B cell (primary cell): ENCODE measurements at regions not wholly inside any gene's neighbourhood (a gene's known extent, or its start where the extent isn't known, plus 50 kb on each side); places are given as distances from the start of the nearest gene placed in this dataset.

Experiments
- ATAC-seq: fragments of 200-7000 bp; cut with Tn5 transposase; one replicate; pipeline ENCODE4 v1.10.0; 2021; ENCODE audit warnings: low read depth, mild to moderate bottlenecking, moderate number of reproducible peaks, moderate library complexity
- CTCF ChIA-PET: fragments of 350-600 bp; sonication (Branson Sonifier 250); formaldehyde crosslinking; loops from one replicate; lab custom pipeline; 2021; ENCODE audit warnings: antibody characterized with exemption, inconsistent platforms; lab: Charles Lee
- POLR2A ChIA-PET: fragments of 350-600 bp; sonication (Branson Sonifier 250); formaldehyde crosslinking; loops from one replicate; lab custom pipeline; 2021; ENCODE audit warnings: antibody characterized with exemption; lab: Charles Lee
- DNase-seq: peaks from one replicate; pipeline ENCODE4 v3.0.0; 2013
- H2AFZ ChIP-seq: 2 replicates; pipeline ENCODE4 v1.6.1; 2012; ENCODE audit warnings: mild to moderate bottlenecking, low read depth, low read length; ENCODE audit not compliant: insufficient read depth, poor library complexity, severe bottlenecking
- H3K27ac ChIP-seq, 2 donors: 1 replicate in 1 of 2; 2 replicates in 1 of 2; pipeline ENCODE4 v1.5.1; 2012 to 2013; ENCODE audit warnings: low read length in 2 of 2, mild to moderate bottlenecking in 2 of 2, moderate library complexity in 1 of 2
- H3K27me3 ChIP-seq, 4 experiments: fragments of 200-600 bp in 1 of 4; sonication (generic) in 1 of 4; replicated peaks in 1 of 4; 1 replicate in 2 of 4; 2 replicates in 2 of 4; pipeline versions ENCODE4 v1.6.1 to v1.7.0; 2013 to 2016; ENCODE audit warnings: low read length in 3 of 4, mild to moderate bottlenecking in 2 of 4, mixed read lengths in 1 of 4, moderate library complexity in 1 of 4; ENCODE audit not compliant: insufficient read depth in 4 of 4, control insufficient read depth in 3 of 4; ENCODE audit errors: control extremely low read depth in 1 of 4
- H3K36me3 ChIP-seq, 2 experiments: replicated peaks in 1 of 2; 1 replicate in 1 of 2; 2 replicates in 1 of 2; pipeline versions ENCODE4 v1.6.1 to v1.7.1; 2013; ENCODE audit warnings: low read length in 1 of 2; ENCODE audit not compliant: insufficient read depth in 2 of 2, control insufficient read depth in 1 of 2; ENCODE audit errors: control extremely low read depth in 1 of 2, extremely low read depth in 1 of 2
- H3K4me1 ChIP-seq, 2 donors: fragments of 200-600 bp in 1 of 2; sonication (generic) in 1 of 2; 1 replicate in 1 of 2; 2 replicates in 1 of 2; pipeline versions ENCODE4 v1.5.1 to v1.6.1; 2013 to 2017; ENCODE audit warnings: low read length in 2 of 2; ENCODE audit not compliant: control insufficient read depth in 2 of 2, insufficient read depth in 2 of 2
- H3K4me2 ChIP-seq: replicated peaks from 2 replicates; pipeline ENCODE3; 2012; ENCODE audit warnings: mild to moderate bottlenecking, low read depth, low read length; ENCODE audit not compliant: poor library complexity, severe bottlenecking
- H3K4me3 ChIP-seq, 5 experiments: fragments of 200-600 bp in 1 of 5; sonication (generic) in 1 of 5; 1 replicate in 3 of 5; 2 replicates in 2 of 5; pipeline versions ENCODE4 v1.5.1 to v1.7.0; 2011 to 2016; ENCODE audit warnings: low read length in 4 of 5, mild to moderate bottlenecking in 4 of 5, low read depth in 2 of 5, control low read depth in 1 of 5, moderate library complexity in 1 of 5; ENCODE audit not compliant: insufficient read depth in 1 of 5; ENCODE audit errors: control extremely low read depth in 1 of 5, extremely low read depth in 1 of 5
- H3K79me2 ChIP-seq: fragments of 200-600 bp; sonication (generic); one replicate; pipeline ENCODE4 v1.6.0; 2016; ENCODE audit warnings: low read length; ENCODE audit not compliant: control insufficient read depth, insufficient read depth
- H3K9ac ChIP-seq: fragments of 200-600 bp; sonication (generic); 2 replicates; pipeline ENCODE4 v1.6.1; 2017; ENCODE audit warnings: mild to moderate bottlenecking, low read length, moderate library complexity
- H3K9me3 ChIP-seq, 3 donors: one replicate each; pipeline versions ENCODE4 v1.6.1 to v1.7.1; 2013; ENCODE audit warnings: low read length in 2 of 3; ENCODE audit not compliant: control insufficient read depth in 2 of 3, insufficient read depth in 1 of 3; ENCODE audit errors: control extremely low read depth in 1 of 3
- H4K20me1 ChIP-seq: 2 replicates; pipeline ENCODE4 v1.6.0; 2012; ENCODE audit warnings: mild to moderate bottlenecking, low read length; ENCODE audit not compliant: insufficient read depth, control insufficient read depth, poor library complexity, severe bottlenecking
- H3K27ac Mint-ChIP-seq: one replicate; pipeline ENCODE4 v1.8.0; 2021; ENCODE audit warnings: mixed read lengths
- H3K27me3 Mint-ChIP-seq: one replicate; pipeline ENCODE4 v1.8.0; 2021; ENCODE audit warnings: mixed read lengths
- H3K4me1 Mint-ChIP-seq: one replicate; pipeline ENCODE4 v1.8.0; 2021; ENCODE audit warnings: mixed read lengths
- H3K4me3 Mint-ChIP-seq: one replicate; pipeline ENCODE4 v1.8.0; 2021; ENCODE audit warnings: mixed read lengths
- H3K9me3 Mint-ChIP-seq: one replicate; pipeline ENCODE4 v1.8.0; 2022; ENCODE audit warnings: mixed read lengths; ENCODE audit not compliant: insufficient read depth
- EZH2 ChIP-seq: IDR thresholded peaks from 2 replicates; pipeline ENCODE4 v1.6.1; 2012; ENCODE audit warnings: borderline replicate concordance, low read depth, mild to moderate bottlenecking, moderate library complexity, low read length; ENCODE audit not compliant: insufficient read depth, poor library complexity, severe bottlenecking
- WGBS: methylation state at CpG from one replicate; pipeline ENCODE4 v1.1.5; 2013; ENCODE audit warnings: missing lambda C conversion rate; ENCODE audit not compliant: insufficient coverage; 5-methylcytosine and 5-hydroxymethylcytosine counted together
- intact Hi-C: fragments of 100-400 bp; cut with micrococcal nuclease; formaldehyde crosslinking; loops from one replicate; pipeline ENCODE4 v1.10.0; 2022
- TF ChIP-seq, protein P1 (sequence below): fragments of 200-600 bp; IDR thresholded peaks from one replicate; pipeline ENCODE4 v1.8.0; 2022; ENCODE audit warnings: antibody characterized with exemption, mild to moderate bottlenecking

DNA sequence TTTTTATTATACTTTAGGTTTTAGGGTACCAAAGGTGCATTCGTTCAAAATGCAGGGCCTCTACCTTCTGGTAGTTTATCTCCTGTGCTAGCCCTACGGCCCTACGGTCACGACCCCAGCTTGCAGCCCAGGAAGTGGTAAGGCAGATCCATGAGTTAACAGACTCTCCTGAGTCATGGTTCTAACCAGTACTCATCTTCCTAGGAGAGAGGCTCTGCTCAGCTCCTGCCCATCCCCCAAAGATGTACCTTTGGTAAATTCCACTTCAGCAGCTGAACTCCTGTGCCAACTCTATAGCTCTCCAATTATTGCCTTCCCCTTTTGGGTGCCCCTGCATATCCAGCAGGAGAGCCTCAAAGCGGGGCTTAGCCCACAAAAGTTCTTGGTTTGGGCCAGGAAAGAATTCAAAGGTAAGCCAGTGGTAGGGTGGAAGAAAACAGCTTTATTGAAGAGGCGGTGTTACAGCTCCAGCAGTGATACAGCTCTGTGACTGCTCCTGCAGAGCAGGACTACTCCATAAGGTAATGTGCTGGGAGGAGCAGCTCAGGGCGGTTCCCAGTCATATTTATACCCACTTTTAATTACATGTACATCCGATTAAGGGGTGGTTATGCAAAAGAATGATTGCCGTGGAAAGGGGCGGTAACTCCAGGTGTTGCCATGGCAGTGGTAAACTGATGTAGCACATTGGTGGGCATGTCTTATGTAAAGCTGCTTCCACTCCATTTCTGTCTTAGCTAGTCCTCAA is 241.4 kb downstream of the PMP22 start:
- no peaks in the 10 kb centered on the region for H3K27me3 Mint-ChIP-seq
- intact Hi-C loops, result no loop called here
- ATAC-seq, result no peak
- H3K27ac Mint-ChIP-seq, result no peak overlapping the region
- H3K4me2 ChIP-seq, result no peak overlapping the region
- no peak overlapping the region for H3K4me3 Mint-ChIP-seq
- H3K4me1 Mint-ChIP-seq, result no peaks in the 10 kb centered on the region
- no peaks in the 10 kb centered on the region for H3K27me3 ChIP-seq
- ChIA-PET POLR2A (no interaction called here), CTCF (no interaction called here)
- no peaks in the 10 kb centered on the region for H3K79me2 ChIP-seq
- H3K36me3 ChIP-seq, result no peaks in the 10 kb centered on the region
- no peaks in the 10 kb centered on the region for H4K20me1 ChIP-seq
- no peak overlapping the region for H3K9ac ChIP-seq
- no peaks in the 10 kb centered on the region for H3K4me1 ChIP-seq
- 96% methylated on average over 6 of the region's 10 CpGs for WGBS
- no peak overlapping the region for H2AFZ ChIP-seq
- DNase-seq, result no peak
- no peak overlapping the region for H3K4me3 ChIP-seq
- TF ChIP-seq EZH2, result no peak
- TF ChIP-seq, protein P1, sequence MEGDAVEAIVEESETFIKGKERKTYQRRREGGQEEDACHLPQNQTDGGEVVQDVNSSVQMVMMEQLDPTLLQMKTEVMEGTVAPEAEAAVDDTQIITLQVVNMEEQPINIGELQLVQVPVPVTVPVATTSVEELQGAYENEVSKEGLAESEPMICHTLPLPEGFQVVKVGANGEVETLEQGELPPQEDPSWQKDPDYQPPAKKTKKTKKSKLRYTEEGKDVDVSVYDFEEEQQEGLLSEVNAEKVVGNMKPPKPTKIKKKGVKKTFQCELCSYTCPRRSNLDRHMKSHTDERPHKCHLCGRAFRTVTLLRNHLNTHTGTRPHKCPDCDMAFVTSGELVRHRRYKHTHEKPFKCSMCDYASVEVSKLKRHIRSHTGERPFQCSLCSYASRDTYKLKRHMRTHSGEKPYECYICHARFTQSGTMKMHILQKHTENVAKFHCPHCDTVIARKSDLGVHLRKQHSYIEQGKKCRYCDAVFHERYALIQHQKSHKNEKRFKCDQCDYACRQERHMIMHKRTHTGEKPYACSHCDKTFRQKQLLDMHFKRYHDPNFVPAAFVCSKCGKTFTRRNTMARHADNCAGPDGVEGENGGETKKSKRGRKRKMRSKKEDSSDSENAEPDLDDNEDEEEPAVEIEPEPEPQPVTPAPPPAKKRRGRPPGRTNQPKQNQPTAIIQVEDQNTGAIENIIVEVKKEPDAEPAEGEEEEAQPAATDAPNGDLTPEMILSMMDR, result no peak
- H3K9me3 Mint-ChIP-seq, result no peaks in the 10 kb centered on the region
- peaks cover 0 to 13% (median 0%) of the 10 kb centered on the region in 3 donors for H3K9me3 ChIP-seq
- H3K27ac ChIP-seq, result no peak overlapping the region

DNA sequence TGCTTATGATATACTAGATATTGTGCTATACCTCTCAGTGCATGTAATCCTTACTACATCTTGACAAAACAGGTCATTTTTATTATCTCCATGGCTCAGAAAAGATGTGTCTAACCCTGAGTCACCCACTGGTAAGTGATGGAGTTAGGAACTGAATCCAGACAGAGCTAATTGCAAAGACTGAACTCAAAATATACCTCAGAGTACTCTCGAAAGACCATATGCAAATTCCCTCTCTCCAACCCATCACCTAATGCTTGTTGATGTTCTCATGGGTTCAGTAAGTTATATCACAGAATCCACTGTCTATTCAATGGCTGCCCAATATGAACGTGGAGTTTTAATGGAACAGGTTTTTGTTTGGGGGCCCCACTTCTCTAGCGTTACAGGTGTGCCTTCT is 246.0 kb downstream of the PMP22 start:
- H2AFZ ChIP-seq, result no peak overlapping the region
- intact Hi-C loops, result no loop called here
- H4K20me1 ChIP-seq, result no peaks in the 10 kb centered on the region
- H3K27me3 Mint-ChIP-seq, result no peaks in the 10 kb centered on the region
- no peak overlapping the region for H3K4me2 ChIP-seq
- H3K9ac ChIP-seq, result no peak overlapping the region
- H3K27me3 ChIP-seq, result no peaks in the 10 kb centered on the region
- ChIA-PET POLR2A (no interaction called here), CTCF (no interaction called here)
- H3K9me3 Mint-ChIP-seq, result no peaks in the 10 kb centered on the region
- no peak for TF ChIP-seq EZH2
- TF ChIP-seq, protein P1, result no peak
- no CpG with 5 or more reads among the region's 3 CpGs for WGBS
- no peaks in the 10 kb centered on the region for H3K4me1 ChIP-seq
- H3K4me1 Mint-ChIP-seq, result no peaks in the 10 kb centered on the region
- peaks cover 0 to 13% (median 0%) of the 10 kb centered on the region in 3 donors for H3K9me3 ChIP-seq
- DNase-seq (no peak), ATAC-seq (no peak)
- H3K4me3 ChIP-seq, result no peak overlapping the region
- H3K4me3 Mint-ChIP-seq, result no peak overlapping the region
- no peaks in the 10 kb centered on the region for H3K79me2 ChIP-seq
- H3K27ac Mint-ChIP-seq, result no peak overlapping the region
- H3K36me3 ChIP-seq, result no peaks in the 10 kb centered on the region
- no peak overlapping the region for H3K27ac ChIP-seq
